HepG2 (cell line): ENCODE measurements at regions not wholly inside any gene's neighbourhood (a gene's known extent, or its start where the extent isn't known, plus 50 kb on each side); places are given as distances from the start of the nearest gene placed in this dataset.

Experiments used
- NR2C2 ChIP-seq: sonication (generic); formaldehyde crosslinking; IDR thresholded peaks from 2 replicates; pipeline ENCODE4 v1.4.0; 2020; ENCODE audit warnings: missing genetic modification reagents, mild to moderate bottlenecking, moderate library complexity, borderline replicate concordance
- TF ChIP-seq, protein P1 (sequence below): IDR thresholded peaks from 2 replicates; pipeline ENCODE4 v1.6.1; 2018; ENCODE audit warnings: missing genetic modification reagents, mild to moderate bottlenecking, missing compliant biosample characterization

DNA sequence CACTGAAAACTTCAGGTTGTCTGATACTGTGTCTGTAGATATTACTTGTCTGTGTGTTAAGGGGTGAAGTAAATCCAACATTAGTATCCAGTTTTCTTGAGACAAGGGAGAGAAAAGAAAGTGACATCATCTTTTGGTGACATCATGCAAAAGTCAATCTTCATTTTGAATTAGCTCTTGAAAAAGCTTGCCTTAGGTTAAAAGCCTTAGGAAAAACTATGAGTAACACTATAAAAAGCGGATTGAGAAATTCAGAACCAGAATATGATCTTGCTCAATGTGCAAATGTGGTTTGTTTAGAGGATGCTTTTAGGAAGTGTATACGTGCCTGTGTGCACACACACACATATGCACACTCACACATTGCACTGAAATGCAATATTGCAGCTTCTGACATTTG is 345.8 kb upstream of the CASK start:
- TF ChIP-seq, protein P1, sequence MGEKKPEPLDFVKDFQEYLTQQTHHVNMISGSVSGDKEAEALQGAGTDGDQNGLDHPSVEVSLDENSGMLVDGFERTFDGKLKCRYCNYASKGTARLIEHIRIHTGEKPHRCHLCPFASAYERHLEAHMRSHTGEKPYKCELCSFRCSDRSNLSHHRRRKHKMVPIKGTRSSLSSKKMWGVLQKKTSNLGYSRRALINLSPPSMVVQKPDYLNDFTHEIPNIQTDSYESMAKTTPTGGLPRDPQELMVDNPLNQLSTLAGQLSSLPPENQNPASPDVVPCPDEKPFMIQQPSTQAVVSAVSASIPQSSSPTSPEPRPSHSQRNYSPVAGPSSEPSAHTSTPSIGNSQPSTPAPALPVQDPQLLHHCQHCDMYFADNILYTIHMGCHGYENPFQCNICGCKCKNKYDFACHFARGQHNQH (CRISPR knock-in tag), result no peak
- no peak for TF ChIP-seq NR2C2 (CRISPR knock-in tag)
